Endometrium (tissue), 2 donors: ENCODE measurements at regions not wholly inside any gene's neighbourhood (a gene's known extent, or its start where the extent isn't known, plus 50 kb on each side); places are given as distances from the start of the nearest gene placed in this dataset.
A peak's percentile ranks its signal among the peaks of the same experiment; 100 is the strongest.

Source experiments
- FAIRE-seq: peaks from 2 replicates; lab custom pipeline; 2012; peaks lifted over from hg19 to GRCh38; lab: Jason Lieb, UNC
- donor health status: control.
- donor health status: control.

DNA sequence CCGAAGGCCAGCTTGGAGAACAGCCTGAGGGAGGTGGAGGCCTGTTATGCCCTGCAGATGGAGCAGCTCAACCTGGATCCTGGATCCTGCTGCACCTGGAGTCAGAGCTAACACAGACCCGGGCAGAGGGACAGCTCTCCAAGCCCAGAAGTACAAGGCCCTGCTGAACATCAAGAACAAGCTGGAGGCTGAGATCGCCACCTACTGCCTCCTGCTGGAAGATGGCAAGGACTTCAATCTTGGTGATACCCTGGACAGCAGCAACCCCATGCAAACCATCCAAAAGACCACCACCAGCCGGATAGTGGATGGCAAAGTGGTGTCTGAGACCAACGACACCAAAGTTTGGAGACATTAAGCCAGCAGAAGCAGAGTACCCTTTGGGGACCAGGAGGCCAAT is 223.5 kb upstream of the ID4 start:
- no peak for FAIRE-seq

DNA sequence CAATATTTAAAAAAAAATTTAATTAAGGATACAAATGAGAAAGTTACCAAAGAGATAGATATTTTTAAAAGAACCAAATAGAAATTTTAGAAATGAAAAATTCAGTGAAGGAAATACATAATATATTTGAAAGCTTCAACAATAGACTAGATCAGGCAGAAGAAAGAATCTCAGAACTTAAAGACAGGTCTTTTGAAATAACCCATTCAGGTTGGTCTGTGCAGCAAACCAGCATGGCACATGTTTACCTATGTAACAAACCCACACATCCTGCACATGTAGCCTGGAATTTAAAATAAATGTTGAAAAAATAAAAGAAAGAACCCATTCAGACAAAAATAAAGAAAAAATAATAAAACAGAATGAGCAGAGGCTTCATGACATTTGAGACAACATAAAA is 221.1 kb upstream of the ID4 start:
- FAIRE-seq, result no peak

DNA sequence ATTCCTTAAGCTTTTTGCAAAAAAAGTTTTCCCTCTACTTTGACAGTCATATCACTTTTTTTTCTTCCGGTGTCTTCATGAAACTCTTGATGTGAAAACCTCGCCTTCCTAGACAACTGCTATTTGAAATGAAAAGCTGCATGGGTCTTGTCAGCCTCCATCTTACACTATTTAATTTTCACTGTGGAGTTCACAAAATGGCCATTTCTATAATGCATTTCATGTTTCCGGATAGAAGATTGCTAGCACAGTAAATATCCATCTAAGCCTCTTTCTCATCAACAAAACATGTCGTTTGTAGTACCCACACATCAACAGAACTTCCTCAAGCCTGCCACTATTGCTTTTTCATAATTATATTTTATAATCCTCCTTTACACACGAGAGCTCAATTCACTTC is 204.9 kb upstream of the ID4 start:
- no peak for FAIRE-seq

DNA sequence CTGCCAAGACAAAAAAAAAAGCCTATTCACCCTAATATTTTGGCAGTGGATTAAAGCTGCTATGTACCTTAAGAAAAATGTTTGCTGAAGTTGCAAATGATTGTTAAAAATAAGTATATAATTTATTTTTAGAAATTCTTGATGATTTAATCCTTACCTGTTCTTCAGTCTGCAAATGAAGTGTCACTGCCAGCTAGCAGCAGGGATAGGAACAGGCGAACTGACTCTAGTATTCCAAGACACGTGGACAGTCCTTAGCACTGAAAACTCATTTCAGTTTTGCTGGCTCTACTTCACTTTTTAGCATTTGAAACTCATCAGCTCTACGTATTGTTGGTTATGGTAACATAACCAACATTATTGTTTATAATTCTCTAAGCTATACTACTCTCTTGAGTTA is 204.4 kb upstream of the ID4 start:
- no peak for FAIRE-seq

DNA sequence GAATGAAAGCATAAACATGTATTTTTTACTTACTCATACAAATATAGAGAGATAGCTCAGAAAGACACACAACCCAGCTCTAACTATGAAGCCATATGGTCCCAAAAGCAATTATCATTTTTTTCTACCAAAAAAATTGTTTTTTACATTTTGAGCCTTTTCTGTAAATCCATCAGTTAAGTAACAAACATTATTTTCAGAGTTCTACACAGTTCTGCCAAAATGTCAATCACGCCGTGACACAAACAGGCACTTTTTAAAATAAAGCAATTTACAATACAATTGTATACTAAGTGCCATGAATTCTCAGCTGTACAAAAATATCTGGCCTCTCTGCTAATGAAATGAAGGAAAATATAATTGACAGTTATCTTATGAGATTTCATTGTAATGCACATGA is 201.4 kb upstream of the ID4 start:
- FAIRE-seq, result no peak

DNA sequence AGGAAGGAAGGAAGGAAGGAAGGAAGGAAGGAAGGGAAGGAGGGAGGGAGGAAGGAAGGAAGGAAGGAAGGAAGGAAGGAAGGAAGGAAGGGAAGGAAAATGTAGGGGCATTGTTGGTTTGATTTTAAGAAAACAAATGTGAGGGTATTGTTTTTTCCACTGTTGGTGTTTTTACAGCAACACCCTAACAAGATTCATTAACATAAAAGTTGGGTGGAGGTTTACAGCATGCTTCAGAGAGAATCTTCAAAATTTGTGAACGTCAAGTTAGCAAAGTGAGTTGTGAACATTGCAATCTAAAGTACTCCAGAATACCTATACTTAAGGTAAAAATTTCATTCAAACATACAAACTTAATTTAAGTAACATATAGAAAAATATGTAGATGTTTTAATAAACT is 200.2 kb upstream of the ID4 start:
- no peak for FAIRE-seq

DNA sequence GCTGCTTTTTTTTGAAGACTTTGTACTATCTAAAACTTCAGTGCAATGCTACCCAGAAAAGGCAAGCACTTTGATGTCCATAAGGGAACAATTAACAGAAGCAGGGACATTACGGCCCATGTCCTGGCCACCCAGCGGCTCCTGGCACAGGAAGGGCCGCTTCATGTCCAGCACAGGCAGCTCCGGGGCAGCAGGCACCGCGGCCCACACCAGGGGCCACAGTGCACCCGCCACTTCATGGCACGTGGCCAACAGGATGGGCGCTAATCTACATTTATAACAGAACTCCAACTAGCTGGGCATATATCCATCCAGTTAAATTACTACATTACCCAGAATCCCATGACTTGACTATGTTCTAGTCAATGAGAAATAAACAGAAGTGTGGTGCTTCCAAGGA is 198.2 kb upstream of the ID4 start:
- no peak for FAIRE-seq

DNA sequence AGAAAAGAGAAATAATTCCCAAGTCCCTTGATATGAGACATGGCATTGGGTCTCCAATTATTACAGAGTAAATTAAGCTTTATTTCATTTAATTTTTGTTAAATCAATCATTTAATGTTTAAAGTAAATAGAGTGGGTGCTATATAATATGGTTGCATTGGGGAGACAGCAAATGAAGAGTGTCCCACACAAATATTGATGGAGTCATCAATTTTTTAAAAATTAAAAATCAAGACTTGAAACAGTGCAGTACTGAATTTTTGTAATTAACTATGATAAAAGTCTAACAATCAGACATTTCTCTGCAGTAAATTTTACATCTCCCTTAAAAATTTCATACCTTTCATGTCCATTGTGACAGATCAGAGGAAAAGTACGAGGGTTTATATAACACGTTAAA is 193.9 kb upstream of the ID4 start:
- FAIRE-seq, result no peak

DNA sequence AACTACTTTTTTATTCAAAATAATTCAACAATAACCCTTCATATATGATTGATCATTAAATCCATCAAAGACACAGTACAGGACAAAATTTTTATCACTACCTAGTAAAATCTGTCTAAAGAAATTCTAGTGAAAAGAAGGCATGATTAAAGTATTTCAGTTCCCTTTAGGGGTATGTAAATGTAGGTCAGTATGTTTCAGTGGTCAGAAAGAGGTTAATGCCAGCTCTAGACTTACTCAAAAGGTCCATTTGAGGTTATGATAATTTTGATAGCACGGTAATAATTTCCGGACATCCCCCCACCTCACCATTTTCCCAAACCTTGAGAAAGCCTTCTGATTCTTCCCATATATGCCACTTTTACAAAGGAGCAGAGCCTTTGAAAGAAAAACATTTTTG is 193.5 kb upstream of the ID4 start:
- FAIRE-seq, result no peak

DNA sequence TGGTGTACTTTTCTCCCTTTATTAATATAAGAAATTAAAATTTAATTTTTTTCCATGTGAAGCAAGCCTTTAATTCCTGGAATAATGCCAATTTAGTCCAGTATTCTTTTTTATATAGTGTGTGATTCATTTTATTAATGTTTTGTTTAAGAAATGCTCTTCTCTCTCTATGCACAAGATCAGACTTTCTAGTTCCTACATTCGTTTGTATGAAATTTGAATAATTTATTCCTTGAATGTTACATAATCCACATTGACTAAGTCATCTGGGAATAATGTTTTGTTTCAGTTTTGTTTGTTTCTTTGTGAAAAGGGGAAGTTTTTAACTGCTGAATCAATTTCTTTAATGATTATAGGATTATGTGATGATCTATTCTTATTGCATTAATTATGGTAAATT is 181.4 kb upstream of the ID4 start:
- FAIRE-seq, result peak; percentile 59

DNA sequence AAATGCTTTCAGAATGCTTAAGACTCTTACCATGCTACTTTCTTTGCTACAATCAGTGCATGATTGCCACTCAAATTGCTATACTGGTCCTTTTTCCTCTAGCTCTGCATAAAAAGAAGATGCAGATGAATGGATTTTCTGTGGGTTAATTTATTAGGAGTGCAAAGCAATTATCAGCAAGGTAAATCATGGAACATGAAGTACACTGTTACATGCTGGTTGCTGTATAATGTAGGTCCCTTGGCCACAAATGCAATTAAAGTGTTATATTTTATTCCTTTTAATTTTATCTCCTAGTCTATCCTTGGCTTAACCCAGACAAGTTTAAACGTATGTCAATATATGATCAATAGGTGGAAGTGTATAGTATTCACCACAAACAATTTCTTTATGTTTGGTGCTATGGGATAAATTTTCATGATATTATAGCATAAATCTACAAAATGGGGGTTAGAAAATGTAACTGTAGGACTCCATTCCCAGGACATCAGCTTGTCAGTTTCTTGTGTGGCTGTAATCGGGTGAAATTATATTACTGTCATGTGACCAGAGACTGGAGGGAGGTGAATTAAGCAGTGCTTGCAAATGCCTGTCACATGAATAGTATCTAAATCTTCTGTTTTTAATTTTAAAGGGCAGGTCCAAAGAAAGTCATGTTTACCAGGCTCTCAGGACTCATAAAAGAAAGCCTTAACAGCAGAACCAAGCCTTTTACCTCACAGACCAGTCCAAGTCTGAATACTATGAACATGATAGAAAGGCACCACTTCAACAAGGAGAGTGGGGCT is 176.9 kb upstream of the ID4 start:
- no peak for FAIRE-seq

DNA sequence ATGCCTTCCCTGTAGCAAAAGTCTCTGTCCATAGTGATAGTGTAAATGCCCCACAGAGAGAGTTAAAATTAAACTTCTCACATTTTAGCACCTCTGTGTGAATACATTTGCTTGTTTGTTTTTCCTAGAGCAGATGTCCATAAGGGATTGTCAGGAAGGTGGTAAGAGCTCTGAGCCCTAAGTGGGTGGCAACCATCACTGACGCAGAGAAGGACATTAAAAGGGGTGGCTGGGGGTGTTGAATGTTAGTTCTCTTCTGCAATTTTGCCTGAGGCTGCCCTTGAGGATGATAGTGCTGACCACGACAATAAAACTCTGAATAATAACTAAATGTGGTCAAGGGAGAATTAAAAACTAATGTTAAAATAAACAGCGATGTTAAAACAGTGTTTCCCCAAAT is 174.3 kb upstream of the ID4 start:
- FAIRE-seq, result no peak

DNA sequence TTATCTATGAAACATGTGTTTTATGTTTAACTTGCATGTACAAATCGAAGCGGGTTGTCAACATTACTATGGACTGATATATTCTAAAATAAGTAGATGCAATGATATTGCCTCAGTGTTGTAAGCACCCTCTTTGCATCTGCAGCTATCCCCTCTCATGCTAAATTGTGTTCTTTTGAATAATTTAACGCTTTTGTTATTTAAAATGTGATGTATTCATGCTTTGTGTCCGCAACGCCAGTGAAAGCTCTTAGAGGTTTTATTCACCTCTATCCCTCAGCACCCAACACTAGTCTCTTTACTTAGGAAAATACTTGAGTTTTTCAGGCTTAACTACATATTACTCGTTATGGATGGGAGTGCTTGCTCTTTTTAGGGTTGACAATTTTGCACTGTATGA is 173.7 kb upstream of the ID4 start:
- no peak for FAIRE-seq

DNA sequence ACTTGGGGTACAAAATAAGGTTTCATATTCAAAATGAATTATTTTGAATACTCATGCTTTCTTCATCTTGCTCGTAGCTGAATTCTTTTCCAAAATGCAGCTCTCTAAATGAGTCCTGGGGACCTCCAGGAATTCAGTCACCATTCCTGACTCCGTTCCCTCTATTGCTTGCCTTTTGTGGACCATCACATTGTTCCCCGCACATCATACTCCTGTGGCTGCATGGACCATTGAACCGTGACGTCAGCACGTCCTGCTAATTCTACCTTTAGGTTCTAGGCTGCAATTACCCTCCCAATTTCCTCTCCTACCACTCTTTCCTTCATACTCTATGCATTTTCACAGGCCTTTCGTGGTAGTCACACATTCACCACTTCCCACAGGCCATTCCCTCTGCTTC is 173.1 kb upstream of the ID4 start:
- no peak for FAIRE-seq

DNA sequence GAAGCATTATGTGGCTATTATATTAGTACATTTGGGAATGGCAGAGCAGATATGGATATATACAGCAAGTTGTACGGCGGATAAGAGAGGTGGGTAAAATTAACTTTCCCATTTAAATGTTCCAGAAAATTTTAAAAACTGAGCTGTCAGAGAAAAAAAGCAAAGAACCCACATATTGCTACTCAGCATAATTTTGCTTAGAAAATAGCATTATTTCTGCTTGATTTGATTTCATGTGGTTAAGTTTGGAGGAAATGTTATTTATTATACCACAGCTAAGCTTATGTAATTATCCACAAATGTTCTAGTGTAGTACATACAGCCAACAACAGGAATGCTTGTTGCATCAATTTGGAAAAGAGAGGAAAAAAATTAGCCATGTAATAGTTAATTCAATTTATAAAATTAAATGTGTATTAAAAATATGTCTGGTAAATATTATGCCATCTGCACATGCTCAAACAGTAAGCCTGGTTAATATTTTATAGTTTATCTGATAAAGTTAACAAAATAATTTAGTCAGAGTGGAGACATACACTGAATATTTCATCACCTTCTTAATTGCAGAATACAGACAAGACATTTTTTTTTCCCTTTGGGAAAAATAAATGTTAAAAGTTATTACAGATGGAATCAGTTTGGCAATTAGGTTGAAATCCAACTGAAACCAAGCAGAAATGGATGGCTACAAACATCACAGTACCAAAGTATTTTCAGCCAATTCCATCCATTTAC is 172.1 kb upstream of the ID4 start:
- peak; percentile 97 for FAIRE-seq

DNA sequence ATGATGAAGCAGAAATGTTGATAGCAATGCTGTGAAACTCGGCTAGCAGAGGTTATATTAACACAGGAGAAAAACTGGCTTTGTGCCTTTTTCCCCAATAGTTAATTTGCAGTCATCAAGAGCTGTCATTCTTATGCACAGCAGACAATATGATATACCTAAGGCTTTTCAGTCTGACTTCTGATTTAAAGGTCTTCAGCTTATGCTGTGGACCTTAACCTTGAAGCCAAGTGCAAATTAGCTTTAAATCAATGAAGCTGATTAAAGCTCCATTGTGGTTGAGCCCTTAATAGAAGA is 171.6 kb upstream of the ID4 start:
- no peak for FAIRE-seq

DNA sequence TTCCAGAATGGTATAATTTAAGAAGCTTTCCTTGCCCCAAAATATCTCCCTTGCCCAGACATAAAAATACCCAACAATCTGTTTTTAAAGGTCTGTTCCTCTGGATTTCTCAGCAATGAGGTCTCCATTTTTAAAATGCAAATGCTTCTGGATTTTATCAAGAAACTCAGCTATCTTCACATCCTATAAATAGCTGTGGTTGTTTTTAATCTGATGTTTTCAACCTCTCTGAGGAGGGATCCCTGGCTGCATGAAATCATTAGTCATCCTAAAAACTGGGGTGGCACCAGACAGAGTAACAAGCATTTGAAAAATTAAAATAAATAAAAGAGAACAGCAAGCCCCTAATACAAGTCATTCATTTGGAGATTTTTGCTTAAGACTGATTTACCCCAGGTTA is 168.5 kb upstream of the ID4 start:
- no peak for FAIRE-seq

DNA sequence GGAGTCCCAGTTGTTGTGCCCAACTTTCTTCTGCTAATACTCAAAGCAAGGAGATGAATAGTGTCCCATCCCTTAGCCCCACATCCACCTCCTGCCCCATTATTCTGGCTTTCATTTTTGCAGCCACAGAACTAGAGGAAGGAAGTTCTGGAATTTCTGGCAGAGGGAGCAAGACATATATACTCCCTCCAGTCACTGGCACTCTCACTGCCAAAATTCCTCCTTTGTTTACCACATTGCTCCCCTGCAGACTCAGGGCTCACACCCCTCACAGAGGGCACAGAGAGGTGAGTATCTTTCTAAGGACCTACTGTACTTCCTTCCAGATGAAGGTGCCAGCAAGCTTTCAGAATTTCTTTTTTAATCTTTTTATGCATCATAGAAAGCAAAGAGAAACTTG is 168.0 kb upstream of the ID4 start:
- no peak for FAIRE-seq

DNA sequence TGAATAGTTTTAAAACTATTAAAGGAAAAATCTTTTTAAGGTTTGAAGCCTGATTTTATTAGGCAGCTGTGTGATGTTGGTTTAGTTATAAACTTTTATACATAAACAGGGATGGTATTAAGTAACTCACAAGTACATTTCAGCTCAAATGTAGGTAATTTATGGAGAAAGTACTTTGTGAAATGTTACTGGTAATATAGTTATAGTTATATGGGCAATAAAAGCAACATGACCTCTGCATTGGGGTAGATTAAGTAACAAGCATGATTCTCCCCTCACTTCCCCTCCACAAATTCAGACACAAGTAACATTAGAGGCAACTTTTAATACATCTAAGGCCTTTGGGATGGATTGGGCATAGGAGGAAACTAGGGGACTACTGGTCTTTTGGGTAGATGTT is 154.3 kb upstream of the ID4 start:
- no peak for FAIRE-seq

DNA sequence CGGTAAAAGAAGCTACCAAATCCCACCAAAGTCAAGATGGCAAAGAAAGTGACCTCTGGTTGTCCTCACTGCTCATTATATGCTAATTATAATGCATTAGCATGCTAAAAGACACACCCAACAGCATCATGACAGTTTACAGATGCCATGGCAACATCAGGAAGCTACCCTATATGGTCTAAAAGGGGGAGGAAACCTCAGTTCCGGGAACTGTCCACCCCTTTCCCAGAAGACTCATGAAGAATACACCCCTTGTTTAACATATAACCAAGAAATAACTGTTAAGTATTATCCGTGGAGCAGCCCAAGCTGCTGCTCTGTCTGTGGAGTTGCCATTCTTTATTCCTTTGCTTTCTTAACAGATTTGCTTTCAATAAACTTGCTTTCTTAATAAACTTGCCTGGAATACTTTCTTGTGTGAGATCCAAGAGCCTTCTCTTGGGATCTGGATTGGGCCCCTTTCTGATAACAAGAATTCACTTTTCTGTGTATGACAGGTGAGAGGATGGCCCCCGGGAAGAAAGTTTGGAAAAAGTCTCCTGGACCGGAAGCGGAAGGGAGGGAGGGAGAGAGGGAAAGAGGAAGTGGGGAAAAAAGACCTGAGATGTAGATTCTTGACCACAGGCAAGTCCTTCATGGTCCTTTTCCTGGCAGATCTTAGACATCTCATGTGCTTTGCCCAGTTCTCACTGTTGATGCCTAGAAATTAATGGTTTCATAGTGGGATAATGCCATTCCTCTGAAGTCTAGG is 146.7 kb upstream of the ID4 start:
- no peak for FAIRE-seq

DNA sequence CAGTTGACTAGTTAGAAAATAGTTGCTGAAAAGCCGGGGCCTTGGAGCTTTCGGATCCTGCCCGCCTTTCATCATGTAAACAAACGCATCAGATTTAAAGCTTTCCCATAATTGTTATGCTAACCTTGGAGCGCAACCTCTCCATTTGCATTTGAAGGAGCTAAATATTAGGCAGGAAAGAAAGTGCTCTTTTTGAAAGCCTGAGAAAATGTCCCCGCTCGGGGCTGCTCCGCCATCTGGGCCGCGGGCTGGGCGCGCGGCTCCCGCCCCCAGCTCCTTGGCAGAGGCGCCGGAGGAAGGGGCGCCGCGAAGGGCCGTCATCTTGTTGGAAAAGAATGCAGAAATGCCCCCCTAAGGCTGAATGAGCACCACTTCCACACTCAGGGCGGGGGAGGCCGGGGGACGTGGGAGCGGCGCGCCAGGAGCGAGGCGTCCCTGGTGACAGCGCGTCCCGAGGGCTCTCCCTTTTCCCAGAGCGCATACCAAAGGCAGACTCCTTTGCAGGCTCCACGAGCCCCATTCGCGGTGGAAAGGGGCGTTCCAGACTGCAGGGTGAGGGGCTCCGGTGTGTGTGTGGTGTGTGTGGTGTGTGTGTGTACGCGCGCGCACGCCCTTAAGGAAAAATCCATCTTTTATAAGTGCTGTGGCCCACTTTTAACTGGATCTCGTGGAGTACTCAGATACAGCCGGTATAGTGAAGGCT is 145.6 kb upstream of the ID4 start:
- FAIRE-seq, result no peak

DNA sequence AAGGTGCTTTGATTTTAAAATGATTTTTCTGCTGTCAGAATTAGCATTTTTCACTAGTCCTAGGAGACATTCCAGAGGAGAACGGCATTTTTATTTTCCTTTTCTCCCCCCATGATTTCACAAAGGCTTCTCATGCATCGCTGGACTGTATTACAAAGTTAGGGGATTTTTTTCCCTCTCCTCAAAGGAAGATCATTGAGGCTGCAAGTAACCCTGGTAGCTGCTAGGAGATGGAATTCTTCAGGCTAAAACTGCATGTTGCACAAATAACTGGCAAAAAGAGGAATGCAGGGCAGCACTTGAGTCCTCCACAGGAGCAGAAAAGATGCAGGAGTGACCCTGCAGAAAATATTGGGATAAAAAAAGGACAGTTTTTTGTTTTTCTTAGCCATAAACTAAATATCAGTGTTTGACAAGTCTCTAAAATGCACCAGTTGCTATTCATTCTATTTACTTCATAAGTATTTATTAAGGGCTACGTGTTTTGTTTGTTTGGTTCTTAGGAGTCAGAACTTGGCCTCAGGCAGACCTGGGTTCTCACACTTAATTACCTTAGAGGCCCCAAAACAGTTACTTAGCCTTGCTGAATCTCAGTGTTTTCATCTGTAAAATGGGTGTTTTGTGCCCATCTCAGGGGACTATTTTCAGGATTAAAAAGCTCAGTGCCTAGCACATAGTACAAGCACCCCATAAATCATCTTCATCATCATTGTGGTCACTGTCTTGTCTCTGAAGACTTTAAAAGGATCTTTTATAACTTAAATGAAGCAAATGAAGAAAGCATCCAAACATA is 144.5 kb upstream of the ID4 start:
- FAIRE-seq, result no peak
